Activated CD4-positive, alpha-beta T cell treated with anti-CD3 and anti-CD28 coated beads for 4 hours (primary cell): ENCODE measurements at regions not wholly inside any gene's neighbourhood (a gene's known extent, or its start where the extent isn't known, plus 50 kb on each side); places are given as distances from the start of the nearest gene placed in this dataset.

ENCODE experiments used
- DNase-seq, 2 donors: peaks; one replicate each; pipeline ENCODE4 v3.0.0-alpha.2; 2020

DNA sequence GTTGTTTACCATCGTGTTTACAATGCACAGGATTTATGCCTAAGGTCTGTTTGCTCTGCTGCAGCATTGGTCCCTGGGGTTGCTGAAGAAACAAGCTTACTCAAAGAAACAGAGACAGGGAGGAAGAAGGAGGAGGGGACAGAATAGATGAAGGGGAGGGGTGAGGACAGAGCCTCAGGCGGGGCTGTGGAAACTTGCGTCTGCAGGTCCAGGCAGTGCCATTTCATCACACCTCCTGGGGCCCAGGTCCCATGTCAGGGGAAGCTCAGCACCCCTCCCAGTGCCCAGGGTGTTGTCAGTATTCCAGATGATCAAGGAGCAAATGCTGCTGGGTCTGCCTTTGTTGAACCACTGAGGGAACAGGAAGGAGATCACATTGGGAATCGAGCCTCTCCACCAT, 1406.8 kb downstream of the TBC1D22A start:
- no peak for DNase-seq

GRCh38 chr22:48167238-48167637, 1404.8 kb downstream of the TBC1D22A start:
- no peak for DNase-seq

- DNase-seq = no peak
Measured at GRCh38 chr22:48161298-48161697, 1398.8 kb downstream of the TBC1D22A start.

- no peak for DNase-seq
Measured at GRCh38 chr22:48157676-48158075, 1395.2 kb downstream of the TBC1D22A start.

DNA sequence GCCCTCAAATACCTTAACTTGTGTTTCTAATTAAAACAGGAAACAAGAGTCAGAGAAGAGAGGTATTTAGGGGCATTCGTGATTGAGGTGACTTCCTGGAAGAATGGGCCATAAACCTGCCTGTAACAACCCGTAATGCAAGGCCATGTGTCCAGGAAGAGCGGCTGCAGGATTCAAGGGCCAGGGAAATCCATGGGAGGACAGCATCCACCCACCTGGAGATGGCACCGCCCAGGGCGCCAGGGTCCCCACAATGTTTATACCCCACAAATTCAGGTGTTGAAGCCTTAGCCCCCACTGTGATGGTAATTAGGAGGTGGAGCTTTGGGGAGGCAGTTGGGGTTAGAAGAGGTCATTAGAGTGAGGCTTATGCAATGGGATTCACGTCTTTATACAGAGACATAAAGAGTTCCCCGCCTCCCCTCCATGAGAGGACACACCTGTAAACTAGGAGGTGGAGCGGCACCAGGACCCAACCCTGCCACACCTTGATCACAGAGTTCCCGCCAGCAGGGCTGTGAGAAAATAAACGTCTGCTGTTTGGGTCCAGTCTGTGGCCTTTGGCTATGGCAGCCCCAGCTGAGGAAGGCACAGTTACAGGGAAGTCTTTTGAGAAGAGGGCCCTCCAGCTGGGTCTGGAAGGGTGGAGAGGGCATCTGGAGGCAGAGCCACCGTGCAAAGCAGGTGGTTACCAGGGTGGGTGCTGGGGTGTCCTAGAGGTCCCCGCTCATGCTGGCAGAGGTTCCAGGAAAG, 1394.3 kb downstream of the TBC1D22A start:
- no peak for DNase-seq

GRCh38 chr22:48155446-48155845, 1393.0 kb downstream of the TBC1D22A start:
- no peak for DNase-seq

- no peak for DNase-seq
Measured at GRCh38 chr22:48154943-48155240, 1392.4 kb downstream of the TBC1D22A start.

- DNase-seq = no peak
Measured at GRCh38 chr22:48154169-48154942, 1391.9 kb downstream of the TBC1D22A start.

DNA sequence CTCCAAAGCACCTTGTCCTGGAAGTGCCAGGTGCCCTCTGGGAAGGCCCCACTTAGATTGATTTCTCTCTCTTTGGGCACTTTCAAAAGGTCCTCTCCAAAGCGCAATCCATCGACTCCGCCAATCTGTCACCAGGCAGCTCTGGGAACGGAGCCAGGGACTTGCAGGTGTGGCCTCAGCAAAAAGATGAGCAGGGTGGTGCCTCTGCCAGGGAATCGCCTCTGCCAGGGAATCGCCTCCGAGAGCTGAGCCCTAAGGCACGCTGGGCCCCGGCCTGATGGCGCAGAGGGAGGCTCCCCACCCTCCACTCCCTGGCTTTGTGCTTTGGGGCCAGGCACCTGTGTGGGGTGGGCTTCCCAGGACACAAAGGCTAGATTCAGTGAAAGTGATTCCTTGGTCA, 1391.3 kb downstream of the TBC1D22A start:
- DNase-seq = no peak

DNA sequence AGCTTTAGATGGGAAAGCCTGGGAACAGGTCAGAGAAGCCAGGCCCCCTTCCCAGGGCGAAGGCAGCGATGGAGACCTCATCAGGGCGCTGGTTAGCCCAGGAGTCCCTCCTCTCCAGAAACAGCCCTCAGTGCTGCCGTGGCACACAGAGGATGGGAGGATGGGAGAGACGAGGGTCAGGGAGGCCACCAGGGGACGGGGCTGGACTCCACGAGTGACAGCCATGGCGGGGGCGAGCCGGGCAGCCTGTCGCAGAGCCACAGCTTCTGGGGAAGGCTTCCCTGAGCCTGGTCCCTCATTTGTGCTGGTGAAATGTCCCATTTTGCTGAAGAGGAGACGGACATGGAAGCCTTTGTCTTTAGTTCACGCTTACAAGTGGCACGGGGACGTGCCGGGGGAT, 1390.5 kb downstream of the TBC1D22A start:
- no peak for DNase-seq

GRCh38 chr22:48152164-48152775, 1389.8 kb downstream of the TBC1D22A start:
- no peak for DNase-seq

- no peak for DNase-seq
Measured at GRCh38 chr22:48151641-48152040, 1389.2 kb downstream of the TBC1D22A start.

DNA sequence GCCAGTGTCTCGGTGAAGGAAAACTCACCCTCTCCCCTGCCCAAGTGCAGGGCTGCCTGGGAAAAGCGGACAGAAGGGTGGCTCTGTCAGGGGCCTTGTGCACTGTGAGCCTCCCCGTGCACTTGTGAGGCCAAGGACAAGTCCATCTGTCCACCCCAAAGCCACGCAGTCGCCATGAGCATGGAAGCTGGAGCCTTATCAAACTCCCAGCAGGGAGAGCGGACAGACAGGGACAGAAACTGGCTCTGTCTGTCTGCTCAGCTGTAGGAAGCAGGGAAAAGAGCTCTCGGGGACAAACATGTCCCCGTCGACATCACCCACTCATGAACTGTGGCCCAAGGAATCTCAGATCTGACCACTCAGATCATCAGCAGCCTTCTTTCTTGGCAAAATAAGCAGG, 1385.4 kb downstream of the TBC1D22A start:
- DNase-seq = no peak

GRCh38 chr22:48147404-48147803, 1385.0 kb downstream of the TBC1D22A start:
- DNase-seq = no peak

DNA sequence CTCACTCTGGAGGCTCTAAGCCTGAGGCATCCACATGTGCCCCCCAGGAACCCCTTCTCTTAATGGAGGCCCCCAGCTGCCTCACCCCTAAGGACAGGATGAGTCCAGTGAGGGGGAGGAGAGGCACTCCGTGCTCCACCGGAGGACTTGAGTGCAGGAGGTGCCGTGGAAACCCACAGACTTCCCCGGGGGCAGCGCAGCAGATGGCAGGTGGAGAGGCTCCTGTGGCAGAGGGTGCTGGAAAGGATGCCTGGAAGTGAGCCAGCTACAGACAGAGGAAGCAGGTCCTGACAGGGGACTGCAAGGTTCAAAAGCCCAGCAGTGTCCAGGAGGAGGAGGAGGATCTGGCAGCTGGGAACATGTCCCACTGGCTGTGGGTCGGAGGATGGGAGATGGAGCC, 1384.0 kb downstream of the TBC1D22A start:
- no peak for DNase-seq

DNA sequence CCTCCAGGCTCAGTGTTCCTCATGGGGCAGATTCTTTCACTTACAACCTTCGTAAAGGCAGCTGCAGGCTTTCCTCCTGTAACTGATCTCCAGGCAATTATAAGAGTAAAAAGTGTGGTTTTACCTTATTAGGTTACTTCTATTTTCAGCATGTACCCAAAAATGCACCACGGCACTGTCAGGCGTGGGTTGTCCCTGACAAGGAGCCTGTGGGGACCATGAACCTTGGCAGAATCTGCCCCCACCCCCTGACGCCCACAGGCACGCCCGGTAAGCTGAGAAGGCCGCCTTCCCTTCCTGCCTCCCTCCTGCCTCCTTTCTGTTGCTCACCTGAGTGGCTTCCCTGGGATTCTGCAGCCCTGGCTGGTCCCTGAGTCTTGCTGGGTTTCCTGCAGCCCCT, 1383.3 kb downstream of the TBC1D22A start:
- no peak for DNase-seq

- DNase-seq = no peak
Measured at GRCh38 chr22:48144318-48144717, 1381.9 kb downstream of the TBC1D22A start.

DNA sequence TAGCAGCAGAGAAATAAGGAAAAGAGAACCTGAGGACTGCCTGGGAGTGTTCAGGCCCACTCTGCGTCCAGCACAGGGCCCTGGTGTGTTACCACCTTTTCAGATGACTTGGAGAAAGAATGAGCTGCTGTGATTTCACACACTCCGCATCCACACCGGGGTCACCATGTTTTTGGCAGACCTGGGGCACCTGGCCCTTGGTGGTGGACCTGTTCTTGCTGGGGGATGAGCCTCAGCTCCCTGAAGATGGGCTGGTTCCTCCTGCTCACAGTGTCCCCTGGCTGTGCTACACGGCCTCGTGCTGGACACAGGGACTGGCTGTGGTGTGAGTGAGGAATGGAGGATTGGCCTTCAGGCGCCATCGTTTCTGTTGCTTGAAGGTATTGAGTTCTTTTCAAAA, 1381.4 kb downstream of the TBC1D22A start:
- DNase-seq = no peak

GRCh38 chr22:48142388-48142787, 1379.9 kb downstream of the TBC1D22A start:
- no peak for DNase-seq

DNA sequence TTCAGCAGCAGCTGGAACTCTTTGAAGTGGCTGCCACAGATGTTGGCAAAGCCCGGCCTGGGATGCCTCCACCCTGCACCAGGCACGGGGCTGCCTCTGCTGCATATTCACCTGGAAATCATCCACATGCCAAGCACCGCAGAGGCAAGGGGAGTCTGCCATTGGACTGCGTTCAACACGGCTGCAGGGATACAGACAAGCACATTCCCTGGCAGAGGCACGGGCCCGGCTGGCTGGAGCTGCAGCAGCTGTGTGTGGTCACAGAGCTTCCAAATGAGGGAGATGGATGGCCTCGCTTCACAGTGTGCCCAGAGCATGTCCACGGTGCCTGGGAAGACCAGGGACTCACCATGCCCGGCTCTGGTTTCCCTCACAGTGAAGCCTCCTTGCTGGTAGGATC, 1378.9 kb downstream of the TBC1D22A start:
- no peak for DNase-seq

GRCh38 chr22:48140261-48140813, 1377.9 kb downstream of the TBC1D22A start:
- DNase-seq = no peak

DNA sequence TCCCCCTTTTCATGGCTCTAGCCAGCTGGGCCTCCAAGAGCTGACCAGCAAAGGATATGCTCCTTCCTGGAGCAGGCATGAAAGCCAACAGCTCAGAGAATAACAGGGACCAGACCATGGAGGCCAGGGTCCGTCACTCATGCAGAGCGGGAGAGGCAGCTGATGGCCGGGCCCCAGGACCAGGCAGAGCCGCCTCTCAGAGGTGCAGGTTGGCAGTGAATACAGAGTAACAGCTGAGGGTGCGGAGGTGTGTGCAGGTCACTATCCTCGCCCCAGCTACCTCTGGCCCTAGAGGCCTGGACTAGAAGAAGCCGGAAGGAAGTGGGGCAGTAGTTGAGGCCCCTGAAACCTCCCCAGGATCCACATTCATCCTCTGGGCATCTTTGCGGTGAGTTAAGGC, 1377.3 kb downstream of the TBC1D22A start:
- DNase-seq = no peak

GRCh38 chr22:48138855-48139254, 1376.4 kb downstream of the TBC1D22A start:
- no peak for DNase-seq

DNA sequence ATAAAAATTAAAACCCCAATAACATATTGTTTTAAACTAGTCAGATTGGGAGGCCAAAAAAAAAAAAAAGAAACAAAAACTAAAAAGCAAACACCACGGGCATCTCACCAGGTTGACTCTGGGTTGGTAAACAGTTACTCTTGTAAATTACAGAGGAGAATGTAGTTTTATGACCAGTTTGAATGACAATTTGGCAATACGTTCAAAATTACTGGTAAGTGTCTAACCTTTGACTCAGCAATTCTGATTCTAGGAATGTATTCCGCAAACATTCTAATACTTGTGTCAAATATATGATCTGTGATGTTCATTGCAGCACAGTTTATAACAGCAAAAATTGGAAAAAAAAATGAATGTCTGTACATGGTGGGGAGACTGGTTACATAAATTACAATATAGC, 1376.0 kb downstream of the TBC1D22A start:
- no peak for DNase-seq
